Breast epithelium (tissue), 3 donors: ENCODE measurements at regions not wholly inside any gene's neighbourhood (a gene's known extent, or its start where the extent isn't known, plus 50 kb on each side); places are given as distances from the start of the nearest gene placed in this dataset.

Experiments used
- CTCF ChIP-seq, 3 donors: fragments of 450-650 bp; IDR thresholded peaks; one replicate each; pipeline ENCODE4 v1.5.1; 2016 to 2017; ENCODE audit warnings: antibody characterized with exemption in 3 of 3, mild to moderate bottlenecking in 3 of 3, moderate library complexity in 3 of 3
- POLR2A ChIP-seq: fragments of 450-650 bp; IDR thresholded peaks from one replicate; pipeline ENCODE4 v1.6.1; 2016; ENCODE audit warnings: antibody characterized with exemption, mild to moderate bottlenecking, moderate library complexity

DNA sequence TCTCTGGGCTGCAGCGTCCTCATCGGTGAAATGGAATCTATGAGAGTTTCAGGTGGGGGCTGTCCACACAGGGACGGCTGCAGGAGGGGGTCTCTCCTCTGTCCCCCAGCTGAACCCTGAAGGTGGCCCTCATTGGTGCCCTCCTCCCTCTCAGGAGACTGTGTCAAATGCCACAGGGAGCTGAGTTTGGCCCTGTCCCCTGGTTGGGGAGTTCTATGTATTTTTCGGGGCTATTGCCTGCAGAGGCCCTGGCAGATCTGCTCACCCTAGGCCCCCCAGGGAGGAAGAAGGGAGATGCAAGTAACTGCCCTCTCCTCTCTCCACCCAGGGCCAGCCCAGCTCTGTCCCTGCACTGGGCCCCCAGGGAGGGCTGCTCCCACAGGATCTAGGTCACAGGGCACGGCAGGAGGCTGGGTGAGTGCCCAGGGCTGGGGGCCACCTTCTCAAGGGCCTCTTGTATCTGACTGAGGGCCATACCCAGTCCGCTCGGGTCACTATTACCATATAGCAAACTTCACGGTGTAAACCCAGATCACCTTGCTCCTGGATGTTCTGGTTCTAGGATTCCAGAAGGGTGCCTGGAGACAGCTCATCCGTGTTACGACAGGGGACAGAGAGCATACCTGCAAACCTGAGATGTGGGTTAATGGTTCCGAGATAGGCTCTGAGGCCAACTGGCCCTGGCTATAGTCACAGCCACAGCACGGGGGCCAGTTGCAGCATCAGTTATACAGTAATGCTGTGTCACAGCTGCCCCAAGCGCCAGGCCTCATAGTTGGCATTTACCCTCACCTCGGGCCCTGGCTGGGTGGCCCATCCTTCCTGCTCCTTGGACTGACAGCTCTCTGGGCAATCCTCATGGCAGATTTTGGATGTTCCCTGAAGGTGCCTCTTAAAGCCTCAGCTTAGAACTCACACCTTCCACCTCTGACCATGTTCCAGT lies 102.4 kb upstream of the PRR23E start:
- TF ChIP-seq POLR2A, result no peak
- TF ChIP-seq CTCF (IDR thresholded peaks at IDR 0.05), result no peak
